ENCODE measurements at regions not wholly inside any gene's neighbourhood (a gene's known extent, or its start where the extent isn't known, plus 50 kb on each side); places are given as distances from the start of the nearest gene placed in this dataset.

DNA sequence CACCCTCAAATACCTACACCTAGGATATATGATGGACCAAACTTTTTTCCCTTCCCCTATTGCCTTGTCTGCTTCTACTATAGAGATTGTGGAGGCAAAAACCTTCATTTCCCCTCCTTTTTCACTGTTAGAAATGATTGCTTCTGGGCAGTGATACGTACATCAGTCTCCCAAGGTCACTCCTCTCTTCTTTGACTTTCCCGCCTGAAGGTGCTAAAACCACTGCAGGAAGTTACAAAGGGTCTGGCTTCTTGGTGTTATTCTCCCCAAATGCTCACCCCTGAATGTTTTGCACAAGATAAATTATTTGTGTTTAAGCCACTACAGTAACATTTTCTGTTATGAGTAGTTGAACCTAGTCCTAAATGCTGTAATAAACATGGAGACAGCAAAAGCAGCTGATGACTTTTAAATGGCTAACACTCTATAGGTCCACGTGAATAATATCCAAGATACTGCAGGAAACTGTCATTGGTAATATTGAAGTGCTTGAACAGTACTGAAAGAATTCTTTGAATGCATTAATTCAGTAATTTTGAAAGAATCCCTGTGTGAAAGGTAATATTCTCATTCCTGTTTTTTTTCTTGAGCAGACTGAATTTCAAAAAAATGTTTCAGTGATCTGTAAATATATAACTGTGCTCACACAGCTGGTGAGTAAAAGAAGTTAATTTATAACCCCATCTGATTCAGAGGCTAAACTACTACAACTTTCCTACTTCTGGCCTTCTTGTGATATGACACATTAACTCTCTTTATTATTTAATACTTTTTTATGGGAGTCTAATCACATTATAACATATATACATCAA is 865.1 kb downstream of the EFNB2 start:
- no peak for TF ChIP-seq CTCF (IDR thresholded peaks at IDR 0.05)
- DNase-seq (ENCODE audit: low spot score): no peak
- no peak for ATAC-seq (ENCODE audit: low FRiP score)

- DNase-seq (ENCODE audit: low spot score) (no peak), ATAC-seq (ENCODE audit: low FRiP score) (no peak)
- TF ChIP-seq CTCF (IDR thresholded peaks at IDR 0.05): no peak
Observed at GRCh38 chr13:105665284-105665683, 870.2 kb downstream of the EFNB2 start.

DNA sequence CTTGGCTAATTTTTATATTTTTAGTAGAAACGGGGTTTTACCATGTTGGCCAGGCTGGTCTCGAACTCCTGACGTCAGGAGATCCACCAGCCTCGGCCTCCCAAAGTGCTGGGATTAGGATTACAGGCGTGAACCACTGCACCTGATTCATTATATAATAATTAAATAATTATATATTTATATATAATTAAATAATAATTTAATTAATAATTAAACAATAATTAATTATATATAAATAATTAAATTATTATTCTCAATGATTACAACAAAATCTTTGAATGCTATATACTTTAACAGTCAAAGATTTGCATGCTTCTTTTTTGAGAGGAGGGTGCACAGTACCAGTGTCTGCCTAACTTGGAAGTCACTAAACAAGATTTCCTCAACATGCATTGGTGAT is 872.3 kb downstream of the EFNB2 start:
- no peak for TF ChIP-seq CTCF (IDR thresholded peaks at IDR 0.05)
- ATAC-seq (ENCODE audit: low FRiP score) (no peak), DNase-seq (ENCODE audit: low spot score) (no peak)

DNA sequence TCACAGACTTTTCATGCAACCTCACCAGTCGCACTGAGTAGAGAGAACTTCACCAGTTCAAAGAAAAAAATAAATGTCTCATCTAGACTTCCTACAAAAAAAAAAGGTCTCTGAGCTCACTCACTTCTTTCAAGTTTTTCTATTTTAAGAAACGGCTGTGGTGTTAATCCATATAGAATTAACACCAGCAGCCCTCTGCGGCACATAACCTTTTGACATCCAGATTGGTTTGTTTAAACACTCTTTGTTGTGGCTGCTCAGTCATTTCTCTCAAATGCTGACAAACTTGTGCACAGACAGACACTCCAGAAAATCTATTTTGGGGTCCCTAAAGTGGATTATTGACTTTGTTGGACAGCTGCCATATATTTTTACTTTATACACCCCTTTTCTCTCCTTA is 874.9 kb downstream of the EFNB2 start:
- no peak for TF ChIP-seq CTCF (IDR thresholded peaks at IDR 0.05)
- ATAC-seq (ENCODE audit: low FRiP score): no peak

GRCh38 chr13:105658431-105658830 is 877.0 kb downstream of the EFNB2 start:
- DNase-seq (ENCODE audit: low spot score) (no peak), ATAC-seq (ENCODE audit: low FRiP score) (no peak)
- TF ChIP-seq CTCF (IDR thresholded peaks at IDR 0.05): no peak

More for the DNA sequence above, 874.9 kb downstream of the EFNB2 start:
- DNase-seq (ENCODE audit: low spot score): no peak

GRCh38 chr13:105655046-105655445 is 880.4 kb downstream of the EFNB2 start:
- ATAC-seq (ENCODE audit: low FRiP score): no peak
- no peak for TF ChIP-seq CTCF (IDR thresholded peaks at IDR 0.05)

DNA sequence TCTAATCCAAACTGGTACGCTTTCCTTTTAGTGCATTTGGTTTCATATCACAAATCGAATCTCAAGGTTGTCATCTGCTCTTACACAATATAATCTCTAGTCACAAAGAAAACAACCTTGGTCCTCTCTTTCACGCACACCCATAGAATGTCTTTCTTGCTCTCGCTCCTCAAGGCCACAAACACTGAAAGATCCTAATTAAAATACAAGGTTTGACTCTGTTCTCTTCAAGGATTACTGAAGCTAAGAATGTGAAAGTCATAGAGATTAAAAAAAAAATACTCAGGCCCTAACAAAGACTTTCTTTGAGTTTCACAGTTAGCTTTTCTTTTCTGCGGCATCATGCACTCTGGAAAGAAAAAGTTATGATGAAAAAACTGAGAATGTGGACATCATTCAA is 891.5 kb downstream of the EFNB2 start:
- ATAC-seq (ENCODE audit: low FRiP score): no peak
- TF ChIP-seq CTCF (IDR thresholded peaks at IDR 0.05): no peak
- no peak for DNase-seq (ENCODE audit: low spot score)

More at GRCh38 chr13:105655046-105655445, 880.4 kb downstream of the EFNB2 start:
- DNase-seq (ENCODE audit: low spot score): no peak

Data from omental fat pad (tissue), 3 donors.